ENCODE measurements at regions not wholly inside any gene's neighbourhood (a gene's known extent, or its start where the extent isn't known, plus 50 kb on each side); places are given as distances from the start of the nearest gene placed in this dataset.

DNA sequence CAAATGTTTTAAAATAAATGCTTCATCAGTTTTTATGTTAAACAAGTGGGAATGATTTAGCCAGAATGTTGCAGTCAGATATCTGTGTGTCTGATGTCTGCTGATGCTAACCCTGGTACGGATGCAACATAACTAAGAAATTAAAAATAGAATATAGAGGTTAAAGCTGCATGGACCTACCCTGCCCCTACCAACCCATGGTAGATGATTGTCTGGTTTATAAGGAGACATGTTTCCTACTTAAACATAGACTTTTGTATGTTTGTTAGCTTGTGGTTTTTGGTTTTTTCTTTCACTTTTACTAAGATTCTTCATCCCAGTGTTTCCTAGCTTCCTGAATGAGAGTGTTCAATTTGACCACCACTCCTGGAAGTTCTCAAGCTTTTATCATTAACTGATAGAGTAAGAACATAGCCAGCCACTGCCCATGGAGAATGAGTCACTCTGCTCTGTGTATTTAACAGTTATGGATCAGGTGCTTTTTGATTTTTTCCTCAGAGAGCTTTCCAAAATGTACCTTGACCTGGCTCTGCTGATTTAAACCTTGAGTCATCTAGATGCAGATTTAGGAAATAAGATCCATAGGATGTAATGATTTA, 70.7 kb upstream of the VEPH1 start:
- no peak for DNase-seq

DNA sequence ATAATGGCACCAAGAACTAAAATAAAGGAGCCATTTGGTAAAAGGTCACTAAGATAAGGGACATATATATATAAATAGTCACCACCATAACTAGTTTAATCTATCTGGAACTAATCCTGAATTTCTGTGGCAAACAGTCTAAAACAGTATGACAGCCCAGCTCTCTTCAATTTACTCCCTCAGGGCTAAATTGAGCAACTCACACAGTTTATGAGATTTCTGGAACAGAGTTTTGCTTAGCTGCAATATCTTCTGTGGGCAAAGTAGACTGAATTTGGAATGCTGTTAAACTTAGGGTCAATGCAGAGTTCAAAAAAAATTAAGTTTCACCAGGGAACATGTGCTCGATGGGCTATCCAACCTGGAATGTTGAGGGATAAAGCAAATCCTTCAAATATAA, 70.1 kb upstream of the VEPH1 start:
- DNase-seq: no peak

DNA sequence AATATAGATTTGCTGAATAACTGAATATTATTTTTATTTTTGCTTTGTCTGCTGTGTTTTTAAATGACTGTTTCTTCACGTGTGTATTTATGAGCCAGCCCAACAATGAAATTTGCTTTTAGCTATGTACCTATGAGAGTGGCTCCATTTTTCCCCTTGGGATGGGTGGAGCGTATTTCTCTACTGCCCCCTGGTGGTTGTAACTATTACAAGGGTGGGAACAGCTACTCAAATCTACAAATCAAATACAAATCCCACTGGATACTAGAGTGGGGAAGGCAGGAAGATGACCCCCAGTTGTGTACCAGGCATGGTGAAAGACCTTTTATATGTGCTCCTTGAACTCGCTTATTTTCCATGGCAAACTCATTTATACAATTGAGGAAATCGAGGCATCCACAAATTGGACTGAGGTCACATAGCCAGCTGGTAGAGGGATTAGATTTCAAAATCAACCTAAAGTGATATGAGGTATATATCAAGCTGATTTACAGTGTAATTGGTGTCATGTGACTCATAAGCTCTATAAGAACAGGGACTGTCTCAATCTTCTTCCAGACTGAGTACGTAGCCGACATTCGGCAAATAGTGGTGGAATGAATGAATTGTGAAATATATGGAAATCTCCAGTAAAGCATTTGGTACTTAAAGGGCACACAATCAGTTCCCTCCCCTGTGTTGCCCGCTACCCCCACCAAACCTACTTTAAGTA, 69.5 kb upstream of the VEPH1 start:
- peak; percentile 61 for DNase-seq

DNA sequence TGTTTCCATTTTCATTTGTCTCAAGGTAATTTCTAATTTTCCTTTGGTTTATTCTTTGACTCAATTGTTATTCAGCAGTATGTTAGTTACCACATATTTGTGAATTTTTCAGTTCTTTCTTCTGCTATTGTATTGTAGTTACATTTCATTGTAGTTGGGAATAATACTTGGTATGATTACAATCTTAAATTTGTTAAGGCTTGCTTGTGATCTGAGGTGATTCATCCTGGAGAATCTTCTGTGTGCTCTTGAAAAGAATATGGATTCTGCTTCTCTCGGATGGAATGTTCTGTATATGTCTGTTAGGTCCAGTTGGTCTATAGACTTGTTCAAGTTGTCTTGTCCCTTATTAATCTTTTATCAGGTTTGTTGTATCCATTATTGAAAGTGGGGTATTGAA, 63.4 kb upstream of the VEPH1 start:
- DNase-seq: no peak

DNA sequence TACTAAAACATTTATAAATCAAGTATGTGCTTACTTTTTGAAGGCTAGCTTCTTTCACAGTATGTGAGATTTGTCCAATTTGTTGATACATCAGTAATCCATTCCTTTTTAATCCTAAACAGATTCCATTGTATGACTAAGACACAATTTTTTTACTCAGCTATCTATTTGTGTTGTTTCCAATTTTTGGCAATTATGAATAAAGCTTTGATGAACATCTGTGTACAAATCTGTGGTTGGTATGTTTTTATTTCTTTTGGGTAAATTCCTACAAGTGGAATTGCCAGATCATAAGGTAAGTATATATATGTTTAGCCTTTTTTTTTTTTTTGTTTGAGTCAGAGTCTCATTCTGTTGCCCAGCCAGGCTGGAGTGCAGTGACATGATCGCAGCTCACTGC, 56.2 kb upstream of the VEPH1 start:
- no peak for DNase-seq
